GM23338 (cell line): ENCODE measurements at regions not wholly inside any gene's neighbourhood (a gene's known extent, or its start where the extent isn't known, plus 50 kb on each side); places are given as distances from the start of the nearest gene placed in this dataset.

ENCODE experiments used
- ATAC-seq: fragments of 200-7000 bp; cut with Tn5 transposase; 3 replicates; pipeline ENCODE4 v1.9.1; 2020
- DNase-seq: peaks from one replicate; pipeline ENCODE4 v3.0.0-alpha.2; 2015; ENCODE audit warnings: low spot score
- H2AFZ ChIP-seq: fragments of 200-600 bp; sonication (generic); 2 replicates; pipeline ENCODE4 v1.8.0; 2016; ENCODE audit warnings: antibody characterized with exemption, mild to moderate bottlenecking, moderate library complexity
- H3F3A ChIP-seq: fragments of 200-600 bp; sonication (generic); replicated peaks from 2 replicates; pipeline ENCODE4 v1.8.0; 2017; ENCODE audit warnings: antibody characterized with exemption, mixed run types, low read depth
- H3K27ac ChIP-seq: fragments of 200-600 bp; sonication (generic); 2 replicates; pipeline ENCODE4 v1.6.1; 2016; ENCODE audit warnings: low read depth
- H3K27me3 ChIP-seq: fragments of 200-600 bp; sonication (generic); 2 replicates; pipeline ENCODE4 v1.8.0; 2016; ENCODE audit warnings: mild to moderate bottlenecking, mixed run types, moderate library complexity; ENCODE audit not compliant: insufficient read depth
- H3K36me3 ChIP-seq: fragments of 200-600 bp; sonication (generic); 2 replicates; pipeline ENCODE4 v1.8.0; 2016; ENCODE audit warnings: mild to moderate bottlenecking; ENCODE audit not compliant: insufficient read depth
- H3K4me1 ChIP-seq: fragments of 200-600 bp; sonication (generic); 2 replicates; pipeline ENCODE4 v1.8.0; 2016; ENCODE audit warnings: mild to moderate bottlenecking, moderate library complexity; ENCODE audit not compliant: insufficient read depth
- H3K4me2 ChIP-seq: fragments of 200-600 bp; sonication (generic); 2 replicates; pipeline ENCODE4 v1.7.1; 2017; ENCODE audit warnings: mixed run types
- H3K4me3 ChIP-seq: fragments of 200-600 bp; sonication (generic); 2 replicates; pipeline ENCODE4 v1.6.1; 2016; ENCODE audit warnings: mixed run types
- H3K79me2 ChIP-seq: fragments of 200-600 bp; sonication (generic); replicated peaks from 2 replicates; pipeline ENCODE4 v1.8.0; 2017; ENCODE audit warnings: mild to moderate bottlenecking; ENCODE audit not compliant: insufficient read depth
- H3K9me2 ChIP-seq: fragments of 200-600 bp; sonication (generic); 2 replicates; pipeline ENCODE4 v1.8.0; 2017; ENCODE audit not compliant: insufficient read depth
- H4K20me1 ChIP-seq: fragments of 200-600 bp; sonication (generic); replicated peaks from 2 replicates; pipeline ENCODE4 v1.8.0; 2017; ENCODE audit warnings: mild to moderate bottlenecking; ENCODE audit not compliant: insufficient read depth
- H3K27ac Mint-ChIP-seq: 2 replicates; pipeline ENCODE4 v1.8.0; 2020; ENCODE audit warnings: inconsistent platforms, mild to moderate bottlenecking, moderate library complexity, mixed read lengths
- H3K27me3 Mint-ChIP-seq: 3 replicates; pipeline ENCODE4 v1.8.0; 2022; ENCODE audit warnings: low read depth, mild to moderate bottlenecking, moderate library complexity, mixed read lengths, inconsistent platforms; ENCODE audit not compliant: insufficient read depth, poor library complexity
- H3K36me3 Mint-ChIP-seq: 3 replicates; pipeline ENCODE4 v1.8.0; 2021; ENCODE audit warnings: low read depth, mild to moderate bottlenecking, inconsistent platforms, moderate library complexity, mixed read lengths
- H3K4me1 Mint-ChIP-seq: 3 replicates; pipeline ENCODE4 v1.8.0; 2020; ENCODE audit warnings: mild to moderate bottlenecking, inconsistent platforms, mixed read lengths
- H3K4me3 Mint-ChIP-seq: 3 replicates; pipeline ENCODE4 v1.8.0; 2021; ENCODE audit warnings: moderate library complexity, mild to moderate bottlenecking, inconsistent platforms, mixed read lengths
- H3K9me3 Mint-ChIP-seq: 3 replicates; pipeline ENCODE4 v1.8.0; 2020; ENCODE audit warnings: moderate library complexity, mild to moderate bottlenecking, inconsistent platforms, mixed read lengths
- CREB1 ChIP-seq: fragments of 250-450 bp; sonication (Bioruptor Pico); IDR thresholded peaks from 2 replicates; pipeline ENCODE4 v1.5.0; 2020; ENCODE audit warnings: low read depth, mild to moderate bottlenecking, moderate library complexity
- CTCF ChIP-seq, 2 experiments: fragments of 200-600 bp in 1 of 2; sonication (generic) in 1 of 2; conservative IDR thresholded peaks; 2 replicates each; pipeline versions ENCODE4 v1.5.1 to v1.6.1; 2016 to 2017; ENCODE audit warnings: antibody characterized with exemption in 2 of 2, low read depth in 2 of 2, mild to moderate bottlenecking in 2 of 2, moderate library complexity in 1 of 2
- JUNB ChIP-seq: IDR thresholded peaks from one replicate; pipeline ENCODE4 v1.6.1; 2016; ENCODE audit warnings: antibody characterized with exemption; ENCODE audit not compliant: unreplicated experiment
- NANOG ChIP-seq: IDR thresholded peaks from 2 replicates; pipeline ENCODE4 v1.6.1; 2016; ENCODE audit warnings: antibody characterized with exemption, borderline replicate concordance
- REST ChIP-seq: IDR thresholded peaks from one replicate; pipeline ENCODE4 v1.6.1; 2018; ENCODE audit warnings: antibody characterized with exemption; ENCODE audit not compliant: unreplicated experiment
- STAT1 ChIP-seq: IDR thresholded peaks from one replicate; pipeline ENCODE4 v1.6.1; 2016; ENCODE audit warnings: antibody characterized with exemption; ENCODE audit not compliant: unreplicated experiment
- ZNF114 ChIP-seq: fragments of 250-450 bp; sonication (Bioruptor Pico); IDR thresholded peaks from 2 replicates; pipeline ENCODE4 v1.5.0; 2020; ENCODE audit warnings: mild to moderate bottlenecking, moderate library complexity
- ZNF331 ChIP-seq: fragments of 250-450 bp; sonication (Bioruptor Pico); IDR thresholded peaks from 2 replicates; pipeline ENCODE4 v1.5.0; 2020; ENCODE audit warnings: low read depth, mild to moderate bottlenecking, moderate library complexity
- TF ChIP-seq, protein P1 (sequence below): fragments of 250-450 bp; sonication (Bioruptor Pico); IDR thresholded peaks from 2 replicates; pipeline ENCODE4 v1.5.0; 2020; ENCODE audit warnings: mild to moderate bottlenecking, moderate library complexity

DNA sequence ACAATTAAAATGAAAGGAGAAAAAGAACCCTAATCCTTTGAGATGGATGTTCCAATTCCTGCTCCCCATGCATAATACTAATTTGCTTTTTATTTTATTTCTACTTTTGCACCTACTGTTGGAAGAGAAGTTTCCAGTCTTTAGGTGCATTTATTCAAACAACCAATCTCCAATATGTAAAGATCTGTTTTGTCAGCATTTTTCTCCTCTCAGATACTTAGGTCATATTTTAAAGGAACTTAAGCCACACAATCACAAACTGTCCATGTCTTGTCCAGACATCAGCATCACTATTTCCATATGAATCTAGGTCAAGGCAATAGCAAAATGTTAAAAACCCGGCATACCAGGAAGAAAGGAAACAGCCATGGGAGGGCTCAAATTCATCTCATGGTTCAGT lies 1023.2 kb downstream of the BCL11A start:
- Histone ChIP-seq H4K20me1 (no peaks in the 10 kb centered on the region), H3K79me2 (no peaks in the 10 kb centered on the region), H3K4me1 (no peaks in the 10 kb centered on the region), H3F3A (no peaks in the 10 kb centered on the region), H3K27ac (no peak overlapping the region), H2AFZ (no peak overlapping the region), H3K9me2 (0 out of 2 replicates have a peak, but pooled peaks cover 7% of the 10 kb centered on the region), H3K27me3 (no peaks in the 10 kb centered on the region), H3K36me3 (no peaks in the 10 kb centered on the region), H3K4me2 (no peak overlapping the region), H3K4me3 (no peak overlapping the region)
- DNase-seq (no peak), ATAC-seq (no peak)
- peaks cover 2% of the 10 kb centered on the region for H3K27me3 Mint-ChIP-seq
- no peaks in the 10 kb centered on the region for H3K36me3 Mint-ChIP-seq
- H3K27ac Mint-ChIP-seq = no peak overlapping the region
- H3K4me1 Mint-ChIP-seq = no peaks in the 10 kb centered on the region
- no peak overlapping the region for H3K4me3 Mint-ChIP-seq
- no peak for TF ChIP-seq JUNB
- TF ChIP-seq REST = no peak
- no peak for TF ChIP-seq NANOG
- TF ChIP-seq CTCF (conservative IDR thresholded peaks at IDR 0.05; ENCODE audit: low read depth in 2 of 2) = no peak
- no peak for TF ChIP-seq ZNF331
- TF ChIP-seq, protein P1, sequence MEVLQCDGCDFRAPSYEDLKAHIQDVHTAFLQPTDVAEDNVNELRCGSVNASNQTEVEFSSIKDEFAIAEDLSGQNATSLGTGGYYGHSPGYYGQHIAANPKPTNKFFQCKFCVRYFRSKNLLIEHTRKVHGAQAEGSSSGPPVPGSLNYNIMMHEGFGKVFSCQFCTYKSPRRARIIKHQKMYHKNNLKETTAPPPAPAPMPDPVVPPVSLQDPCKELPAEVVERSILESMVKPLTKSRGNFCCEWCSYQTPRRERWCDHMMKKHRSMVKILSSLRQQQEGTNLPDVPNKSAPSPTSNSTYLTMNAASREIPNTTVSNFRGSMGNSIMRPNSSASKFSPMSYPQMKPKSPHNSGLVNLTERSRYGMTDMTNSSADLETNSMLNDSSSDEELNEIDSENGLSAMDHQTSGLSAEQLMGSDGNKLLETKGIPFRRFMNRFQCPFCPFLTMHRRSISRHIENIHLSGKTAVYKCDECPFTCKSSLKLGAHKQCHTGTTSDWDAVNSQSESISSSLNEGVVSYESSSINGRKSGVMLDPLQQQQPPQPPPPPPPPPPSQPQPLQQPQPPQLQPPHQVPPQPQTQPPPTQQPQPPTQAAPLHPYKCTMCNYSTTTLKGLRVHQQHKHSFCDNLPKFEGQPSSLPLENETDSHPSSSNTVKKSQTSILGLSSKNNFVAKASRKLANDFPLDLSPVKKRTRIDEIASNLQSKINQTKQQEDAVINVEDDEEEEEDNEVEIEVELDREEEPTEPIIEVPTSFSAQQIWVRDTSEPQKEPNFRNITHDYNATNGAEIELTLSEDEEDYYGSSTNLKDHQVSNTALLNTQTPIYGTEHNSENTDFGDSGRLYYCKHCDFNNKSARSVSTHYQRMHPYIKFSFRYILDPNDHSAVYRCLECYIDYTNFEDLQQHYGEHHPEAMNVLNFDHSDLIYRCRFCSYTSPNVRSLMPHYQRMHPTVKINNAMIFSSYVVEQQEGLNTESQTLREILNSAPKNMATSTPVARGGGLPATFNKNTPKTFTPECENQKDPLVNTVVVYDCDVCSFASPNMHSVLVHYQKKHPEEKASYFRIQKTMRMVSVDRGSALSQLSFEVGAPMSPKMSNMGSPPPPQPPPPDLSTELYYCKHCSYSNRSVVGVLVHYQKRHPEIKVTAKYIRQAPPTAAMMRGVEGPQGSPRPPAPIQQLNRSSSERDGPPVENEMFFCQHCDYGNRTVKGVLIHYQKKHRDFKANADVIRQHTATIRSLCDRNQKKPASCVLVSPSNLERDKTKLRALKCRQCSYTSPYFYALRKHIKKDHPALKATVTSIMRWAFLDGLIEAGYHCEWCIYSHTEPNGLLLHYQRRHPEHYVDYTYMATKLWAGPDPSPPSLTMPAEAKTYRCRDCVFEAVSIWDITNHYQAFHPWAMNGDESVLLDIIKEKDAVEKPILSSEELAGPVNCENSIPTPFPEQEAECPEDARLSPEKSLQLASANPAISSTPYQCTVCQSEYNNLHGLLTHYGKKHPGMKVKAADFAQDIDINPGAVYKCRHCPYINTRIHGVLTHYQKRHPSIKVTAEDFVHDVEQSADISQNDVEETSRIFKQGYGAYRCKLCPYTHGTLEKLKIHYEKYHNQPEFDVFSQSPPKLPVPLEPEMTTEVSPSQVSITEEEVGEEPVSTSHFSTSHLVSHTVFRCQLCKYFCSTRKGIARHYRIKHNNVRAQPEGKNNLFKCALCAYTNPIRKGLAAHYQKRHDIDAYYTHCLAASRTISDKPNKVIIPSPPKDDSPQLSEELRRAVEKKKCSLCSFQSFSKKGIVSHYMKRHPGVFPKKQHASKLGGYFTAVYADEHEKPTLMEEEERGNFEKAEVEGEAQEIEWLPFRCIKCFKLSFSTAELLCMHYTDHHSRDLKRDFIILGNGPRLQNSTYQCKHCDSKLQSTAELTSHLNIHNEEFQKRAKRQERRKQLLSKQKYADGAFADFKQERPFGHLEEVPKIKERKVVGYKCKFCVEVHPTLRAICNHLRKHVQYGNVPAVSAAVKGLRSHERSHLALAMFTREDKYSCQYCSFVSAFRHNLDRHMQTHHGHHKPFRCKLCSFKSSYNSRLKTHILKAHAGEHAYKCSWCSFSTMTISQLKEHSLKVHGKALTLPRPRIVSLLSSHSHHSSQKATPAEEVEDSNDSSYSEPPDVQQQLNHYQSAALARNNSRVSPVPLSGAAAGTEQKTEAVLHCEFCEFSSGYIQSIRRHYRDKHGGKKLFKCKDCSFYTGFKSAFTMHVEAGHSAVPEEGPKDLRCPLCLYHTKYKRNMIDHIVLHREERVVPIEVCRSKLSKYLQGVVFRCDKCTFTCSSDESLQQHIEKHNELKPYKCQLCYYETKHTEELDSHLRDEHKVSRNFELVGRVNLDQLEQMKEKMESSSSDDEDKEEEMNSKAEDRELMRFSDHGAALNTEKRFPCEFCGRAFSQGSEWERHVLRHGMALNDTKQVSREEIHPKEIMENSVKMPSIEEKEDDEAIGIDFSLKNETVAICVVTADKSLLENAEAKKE (CRISPR knock-in tag) = no peak
- no peak for TF ChIP-seq STAT1
- no peak for TF ChIP-seq CREB1 (CRISPR knock-in tag)
- TF ChIP-seq ZNF114 = no peak
- no peaks in the 10 kb centered on the region; the same call in 1 of the 3 replicates for H3K9me3 Mint-ChIP-seq
